HG03280 (cell line): ENCODE measurements at regions not wholly inside any gene's neighbourhood (a gene's known extent, or its start where the extent isn't known, plus 50 kb on each side); places are given as distances from the start of the nearest gene placed in this dataset.

Experiments
- ATAC-seq: cut with Tn5 transposase; IDR thresholded peaks from one replicate; pipeline ENCODE4 v1.9.1; 2021; ENCODE audit warnings: mild to moderate bottlenecking, moderate library complexity; ENCODE audit not compliant: unreplicated experiment

- ATAC-seq: no peak
Measured at GRCh38 chr6:71510856-71511255, 222.2 kb downstream of the OGFRL1 start.

- ATAC-seq: no peak
Measured at GRCh38 chr6:71512256-71512655, 223.6 kb downstream of the OGFRL1 start.

- ATAC-seq: no peak
Measured at GRCh38 chr6:71513036-71513435, 224.4 kb downstream of the OGFRL1 start.

- ATAC-seq: peak; percentile 93
Measured at GRCh38 chr6:71523548-71523947, 234.9 kb downstream of the OGFRL1 start.

- no peak for ATAC-seq
Measured at GRCh38 chr6:71524201-71524600, 235.6 kb downstream of the OGFRL1 start.

- ATAC-seq: no peak
Measured at GRCh38 chr6:71527886-71528285, 239.3 kb downstream of the OGFRL1 start.

- no peak for ATAC-seq
Measured at GRCh38 chr6:71529026-71529425, 240.4 kb downstream of the OGFRL1 start.

GRCh38 chr6:71529769-71530168 lies 241.2 kb downstream of the OGFRL1 start:
- ATAC-seq: no peak

GRCh38 chr6:71531006-71531405 lies 242.4 kb downstream of the OGFRL1 start:
- no peak for ATAC-seq

- no peak for ATAC-seq
Measured at GRCh38 chr6:71531841-71532240, 243.2 kb downstream of the OGFRL1 start.

- no peak for ATAC-seq
Measured at GRCh38 chr6:71533939-71534379, 245.3 kb downstream of the OGFRL1 start.

- ATAC-seq: no peak
Measured at GRCh38 chr6:71534921-71535320, 246.3 kb downstream of the OGFRL1 start.

GRCh38 chr6:71537717-71538116 lies 249.1 kb downstream of the OGFRL1 start:
- ATAC-seq: no peak

- no peak for ATAC-seq
Measured at GRCh38 chr6:71544028-71544427, 255.4 kb downstream of the OGFRL1 start.

GRCh38 chr6:71544906-71545305 lies 256.3 kb downstream of the OGFRL1 start:
- no peak for ATAC-seq

GRCh38 chr6:71545905-71546304 lies 257.3 kb downstream of the OGFRL1 start:
- ATAC-seq: no peak

GRCh38 chr6:71551798-71552197 lies 263.2 kb downstream of the OGFRL1 start:
- ATAC-seq: no peak

- ATAC-seq: no peak
Measured at GRCh38 chr6:71556141-71556540, 267.5 kb downstream of the OGFRL1 start.

- no peak for ATAC-seq
Measured at GRCh38 chr6:71558974-71559373, 270.4 kb downstream of the OGFRL1 start.

- ATAC-seq: no peak
Measured at GRCh38 chr6:71567562-71567961, 279.0 kb downstream of the OGFRL1 start.

- ATAC-seq: no peak
Measured at GRCh38 chr6:71577766-71578165, 289.2 kb downstream of the OGFRL1 start.

- ATAC-seq: no peak
Measured at GRCh38 chr6:71579902-71580301, 291.3 kb downstream of the OGFRL1 start.

GRCh38 chr6:71582820-71583219 lies 294.2 kb downstream of the OGFRL1 start:
- no peak for ATAC-seq
